ENCODE measurements at regions not wholly inside any gene's neighbourhood (a gene's known extent, or its start where the extent isn't known, plus 50 kb on each side); places are given as distances from the start of the nearest gene placed in this dataset.

- TF ChIP-seq CTCF (IDR thresholded peaks at IDR 0.05; ENCODE audit: borderline replicate concordance, extremely low read depth, low read length, poor library complexity, severe bottlenecking) (no peak), EZH2 (IDR thresholded peaks at IDR 0.05; ENCODE audit: borderline replicate concordance, low read depth, low read length, severe bottlenecking) (no peak)
These were observed 134.6 kb downstream of the BOD1 start for GRCh38 chr5:173481821-173482220.
